H1 (cell line): ENCODE measurements at regions not wholly inside any gene's neighbourhood (a gene's known extent, or its start where the extent isn't known, plus 50 kb on each side); places are given as distances from the start of the nearest gene placed in this dataset.

ENCODE experiments used
- CTCF ChIA-PET: fragments of 300-600 bp; sonication (Branson Sonifier 250); formaldehyde crosslinking; loops from one replicate; lab custom pipeline; 2021; ENCODE audit not compliant: partially characterized antibody; lab: Charles Lee
- POLR2A ChIA-PET: fragments of 300-600 bp; sonication (Branson Sonifier 250); formaldehyde crosslinking; loops from one replicate; lab custom pipeline; 2021; ENCODE audit warnings: inconsistent platforms; ENCODE audit not compliant: partially characterized antibody; lab: Charles Lee
- DNase-seq, 2 experiments: peaks; one replicate each; pipeline versions ENCODE4 v3.0.0 to v3.0.0-alpha.2; 2010 to 2022; ENCODE audit warnings: low spot score in 2 of 2, low read depth in 1 of 2, mixed read lengths in 1 of 2
- FAIRE-seq: peaks from 2 replicates; lab custom pipeline; 2011; peaks lifted over from hg19 to GRCh38; lab: Jason Lieb, UNC
- H2AFZ ChIP-seq: 2 replicates; pipeline ENCODE4 v1.8.1; 2012; ENCODE audit warnings: low read length, inconsistent platforms
- H2AK5ac ChIP-seq: 2 replicates; pipeline ENCODE4 v1.6.1; 2013; ENCODE audit warnings: low read depth, low read length
- H2BK120ac ChIP-seq: replicated peaks from 2 replicates; pipeline ENCODE3; 2013; ENCODE audit warnings: low read depth, low read length, inconsistent platforms
- H2BK12ac ChIP-seq: 2 replicates; pipeline ENCODE4 v1.6.1; 2013; ENCODE audit warnings: low read depth, low read length
- H2BK15ac ChIP-seq: 2 replicates; pipeline ENCODE4 v1.6.1; 2013; ENCODE audit warnings: low read length
- H2BK20ac ChIP-seq: 2 replicates; pipeline ENCODE4 v1.6.1; 2013; ENCODE audit warnings: low read length
- H2BK5ac ChIP-seq: 2 replicates; pipeline ENCODE4 v1.6.1; 2013; ENCODE audit warnings: low read depth, low read length
- H3K14ac ChIP-seq: 2 replicates; pipeline ENCODE4 v1.6.1; 2013; ENCODE audit warnings: inconsistent platforms; ENCODE audit not compliant: insufficient read length
- H3K18ac ChIP-seq: 2 replicates; pipeline ENCODE4 v1.6.1; 2013; ENCODE audit warnings: low read length; ENCODE audit errors: extremely low read depth
- H3K23ac ChIP-seq: 2 replicates; pipeline ENCODE4 v1.6.1; 2013; ENCODE audit warnings: inconsistent platforms; ENCODE audit not compliant: insufficient read length
- H3K23me2 ChIP-seq: 2 replicates; pipeline ENCODE4 v1.6.1; 2013; ENCODE audit warnings: low read depth, low read length
- H3K27ac ChIP-seq: 2 replicates; pipeline ENCODE4 v1.6.1; 2011; ENCODE audit warnings: low read depth, low read length, inconsistent platforms
- H3K27me3 ChIP-seq, 4 experiments: replicated peaks in 1 of 4; 1 replicate in 1 of 4; 2 replicates in 3 of 4; pipeline versions ENCODE4 v1.6.1 to v1.8.1; 2011 to 2013; ENCODE audit warnings: low read length in 3 of 4, mild to moderate bottlenecking in 3 of 4, inconsistent platforms in 2 of 4, mixed read lengths in 2 of 4, moderate library complexity in 1 of 4; ENCODE audit not compliant: control insufficient read depth in 3 of 4, insufficient read depth in 3 of 4; ENCODE audit errors: extremely low read depth in 1 of 4
- H3K36me3 ChIP-seq, 4 experiments: 2 replicates each; pipeline versions ENCODE4 v1.6.1 to v1.8.1; 2011 to 2013; ENCODE audit warnings: mild to moderate bottlenecking in 4 of 4, low read length in 3 of 4, moderate library complexity in 2 of 4, control low read depth in 1 of 4, inconsistent platforms in 1 of 4; ENCODE audit not compliant: insufficient read depth in 4 of 4, control insufficient read depth in 2 of 4
- H3K4ac ChIP-seq: replicated peaks from 2 replicates; pipeline ENCODE3; 2013; ENCODE audit warnings: low read length, low read depth, mixed read lengths, inconsistent platforms; ENCODE audit not compliant: insufficient read length
- H3K4me1 ChIP-seq, 4 experiments: replicated peaks in 1 of 4; 1 replicate in 1 of 4; 2 replicates in 3 of 4; pipeline versions ENCODE4 v1.6.1 to v1.8.1; 2011 to 2013; ENCODE audit warnings: low read length in 3 of 4, inconsistent platforms in 2 of 4, mixed read lengths in 1 of 4; ENCODE audit not compliant: insufficient read depth in 4 of 4, control insufficient read depth in 3 of 4
- H3K4me2 ChIP-seq, 2 experiments: 2 replicates each; pipeline versions ENCODE4 v1.6.1 to v1.8.1; 2011 to 2013; ENCODE audit warnings: low read depth in 2 of 2, low read length in 2 of 2, control low read depth in 1 of 2, inconsistent platforms in 1 of 2, mild to moderate bottlenecking in 1 of 2; ENCODE audit not compliant: insufficient read depth in 1 of 2
- H3K4me3 ChIP-seq, 4 experiments: fragments of 200-600, 300-600 bp in 1 of 4; sonication (generic), shearing (Covaris generic), sonication (Bioruptor Twin) in 1 of 4; 2 replicates each; pipeline versions ENCODE4 v1.5.1 to v1.8.1; 2011 to 2016; ENCODE audit warnings: low read length in 4 of 4, low read depth in 3 of 4, control low read depth in 2 of 4, inconsistent platforms in 2 of 4, mild to moderate bottlenecking in 2 of 4, mixed read lengths in 1 of 4, moderate library complexity in 1 of 4; ENCODE audit not compliant: insufficient read depth in 2 of 4; ENCODE audit errors: extremely low read depth in 1 of 4
- H3K56ac ChIP-seq: replicated peaks from 2 replicates; pipeline ENCODE3; 2013; ENCODE audit warnings: low read depth, mild to moderate bottlenecking, mixed read lengths, low read length, inconsistent platforms; ENCODE audit not compliant: insufficient read length
- H3K79me1 ChIP-seq: 2 replicates; pipeline ENCODE4 v1.6.1; 2013; ENCODE audit warnings: low read depth, low read length, control low read depth
- H3K79me2 ChIP-seq, 2 experiments: 2 replicates each; pipeline versions ENCODE4 v1.6.1 to v1.8.1; 2012 to 2013; ENCODE audit warnings: low read length in 2 of 2, mild to moderate bottlenecking in 2 of 2, inconsistent platforms in 1 of 2; ENCODE audit not compliant: insufficient read depth in 2 of 2, control insufficient read depth in 1 of 2
- H3K9ac ChIP-seq, 4 experiments: replicated peaks in 1 of 4; 1 replicate in 1 of 4; 2 replicates in 3 of 4; pipeline versions ENCODE4 v1.6.1 to v1.8.1; 2011 to 2013; ENCODE audit warnings: low read depth in 3 of 4, low read length in 3 of 4, control low read depth in 2 of 4, mild to moderate bottlenecking in 2 of 4, moderate library complexity in 2 of 4, inconsistent platforms in 1 of 4; ENCODE audit errors: extremely low read depth in 1 of 4
- H3K9me3 ChIP-seq, 2 experiments: 2 replicates each; pipeline versions ENCODE4 v1.6.1 to v1.8.1; 2012 to 2013; ENCODE audit warnings: mild to moderate bottlenecking in 2 of 2, moderate library complexity in 2 of 2, control low read depth in 1 of 2, inconsistent platforms in 1 of 2, low read depth in 1 of 2, low read length in 1 of 2, mixed read lengths in 1 of 2; ENCODE audit not compliant: insufficient read depth in 2 of 2
- H4K20me1 ChIP-seq, 2 experiments: replicated peaks in 1 of 2; 2 replicates each; pipeline versions ENCODE3 to v1.8.1; 2011 to 2013; ENCODE audit warnings: inconsistent platforms in 2 of 2, low read length in 2 of 2, mild to moderate bottlenecking in 1 of 2; ENCODE audit not compliant: insufficient read depth in 2 of 2, control insufficient read depth in 1 of 2
- H4K5ac ChIP-seq: 2 replicates; pipeline ENCODE4 v1.6.1; 2013; ENCODE audit warnings: low read length, low read depth, mixed read lengths, inconsistent platforms; ENCODE audit not compliant: insufficient read length
- H4K8ac ChIP-seq: 2 replicates; pipeline ENCODE4 v1.8.0; 2013; ENCODE audit warnings: mild to moderate bottlenecking, moderate library complexity, low read length, inconsistent platforms; ENCODE audit not compliant: insufficient read depth; ENCODE audit errors: extremely low read depth
- H4K91ac ChIP-seq: replicated peaks from 2 replicates; pipeline ENCODE3; 2013; ENCODE audit warnings: low read length, mixed read lengths, inconsistent platforms; ENCODE audit not compliant: insufficient read length
- CHD2 ChIP-seq: IDR thresholded peaks from 2 replicates; pipeline ENCODE4 v1.6.1; 2012; ENCODE audit warnings: low read length, improper control_type of control experiment
- CTCF ChIP-seq, 3 experiments: IDR thresholded peaks; 1 replicate in 2 of 3; 2 replicates in 1 of 3; pipeline versions ENCODE4 v1.5.1 to v1.6.1; 2011; ENCODE audit warnings: low read length in 3 of 3, mild to moderate bottlenecking in 3 of 3, inconsistent platforms in 2 of 3, low read depth in 1 of 3, moderate library complexity in 1 of 3; ENCODE audit not compliant: insufficient read depth in 1 of 3; ENCODE audit errors: control extremely low read depth in 1 of 3
- HDAC2 ChIP-seq, 2 experiments: fragments of 300-600 bp in 1 of 2; sonication (generic) in 1 of 2; IDR thresholded peaks; 2 replicates each; pipeline ENCODE4 v1.6.1; 2011 to 2012; ENCODE audit warnings: low read depth in 2 of 2, low read length in 2 of 2, mild to moderate bottlenecking in 2 of 2, moderate library complexity in 2 of 2, borderline replicate concordance in 1 of 2, inconsistent platforms in 1 of 2
- HDAC6 ChIP-seq: IDR thresholded peaks from one replicate; pipeline ENCODE4 v1.7.1; 2012; ENCODE audit warnings: low read depth, mild to moderate bottlenecking, inconsistent platforms, low read length, moderate library complexity
- RNF2 ChIP-seq: fragments of 200-900, 300-1000 bp; sonication (generic); IDR thresholded peaks from 2 replicates; pipeline ENCODE4 v1.7.1; 2016; ENCODE audit warnings: borderline replicate concordance, low read depth, mild to moderate bottlenecking, antibody characterized with exemption, low read length; ENCODE audit not compliant: poor library complexity, severe bottlenecking; ENCODE audit errors: missing control alignments
- SIX5 ChIP-seq: IDR thresholded peaks from 2 replicates; pipeline ENCODE4 v1.6.1; 2011; ENCODE audit warnings: mild to moderate bottlenecking, low read depth, low read length
- SP2 ChIP-seq: IDR thresholded peaks from 2 replicates; pipeline ENCODE4 v1.6.1; 2012; ENCODE audit warnings: mild to moderate bottlenecking, low read length, inconsistent platforms
- SRF ChIP-seq: IDR thresholded peaks from 2 replicates; pipeline ENCODE4 v1.6.1; 2011; ENCODE audit warnings: mild to moderate bottlenecking, low read depth, low read length, moderate library complexity
- TCF12 ChIP-seq: IDR thresholded peaks from 2 replicates; pipeline ENCODE4 v1.6.1; 2011; ENCODE audit warnings: low read depth, mild to moderate bottlenecking, low read length
- YY1 ChIP-seq: IDR thresholded peaks from 2 replicates; pipeline ENCODE4 v1.6.1; 2011; ENCODE audit warnings: low read depth, mild to moderate bottlenecking, low read length
- WGBS, 2 experiments: shearing (Covaris generic) in 1 of 2; methylation state at CpG; one replicate each; pipeline versions ENCODE4 v1.1.6 to v1.1.7; 2013 to 2015; ENCODE audit warnings: low lambda C conversion rate in 2 of 2, mixed read lengths in 2 of 2, inconsistent platforms in 1 of 2, low coverage in 1 of 2, missing lambda C conversion rate in 1 of 2; ENCODE audit not compliant: insufficient replicate concordance in 2 of 2, insufficient coverage in 1 of 2, insufficient read length in 1 of 2; ENCODE audit errors: extremely low coverage in 1 of 2, missing lambda C conversion rate in 1 of 2; 5-methylcytosine and 5-hydroxymethylcytosine counted together

DNA sequence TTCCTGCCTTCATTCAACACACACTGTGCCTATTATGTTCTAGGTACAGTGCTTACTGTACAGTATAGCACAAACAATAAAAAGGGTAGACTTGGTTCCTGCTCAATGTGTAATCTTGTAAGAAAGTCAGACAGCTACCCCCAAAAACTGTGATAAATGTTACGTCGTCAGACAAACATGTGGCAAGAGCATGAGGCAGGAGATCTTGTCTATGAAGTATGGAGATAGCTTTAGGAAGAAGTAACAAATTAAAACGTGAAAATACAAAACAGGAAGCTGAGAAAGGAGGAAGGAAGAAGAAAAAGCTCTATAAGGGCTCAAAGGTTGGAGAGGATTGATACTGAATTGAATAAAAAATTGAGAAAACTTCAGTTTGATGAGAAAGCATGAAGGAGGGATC is 276.2 kb upstream of the HNRNPA3 start:
- Histone ChIP-seq H3K27me3 (no peaks in the 10 kb centered on the region), H3K9me3 (no peaks in the 10 kb centered on the region), H3K4me1 (peaks cover 0 to 3% (median 0%) of the 10 kb centered on the region in 4 experiments; a peak in 2 of 7 replicates), H3K23me2 (no peaks in the 10 kb centered on the region), H3K9ac (no peak overlapping the region), H2AFZ (no peak overlapping the region), H2AK5ac (no peak overlapping the region), H2BK20ac (no peak overlapping the region), H3K4ac (no peak overlapping the region), H2BK120ac (no peak overlapping the region), H4K20me1 (no peaks in the 10 kb centered on the region), H4K8ac (no peak overlapping the region), H3K56ac (no peak overlapping the region), H2BK5ac (no peak overlapping the region), H3K18ac (no peak overlapping the region), H3K4me3 (no peak overlapping the region), H3K27ac (no peak overlapping the region), H2BK15ac (no peak overlapping the region), H4K91ac (no peak overlapping the region), H4K5ac (no peak overlapping the region), H3K14ac (no peak overlapping the region), H3K79me1 (no peaks in the 10 kb centered on the region), H3K23ac (no peak overlapping the region), H3K79me2 (no peaks in the 10 kb centered on the region), H3K4me2 (no peak overlapping the region), H2BK12ac (no peak overlapping the region), H3K36me3 (no peaks in the 10 kb centered on the region)
- ChIA-PET CTCF (no interaction called here), POLR2A (no interaction called here)
- FAIRE-seq (no peak), DNase-seq (no peak)
- WGBS, 2 experiments = 87% methylated on average over 3 of the region's 3 CpGs; no CpG with 5 or more reads in 1 of the 2 experiments
- no peak for TF ChIP-seq RNF2
- TF ChIP-seq TCF12 = no peak
- no peak for TF ChIP-seq SP2
- TF ChIP-seq HDAC6 = no peak
- TF ChIP-seq HDAC2 (IDR thresholded peaks at IDR 0.05; ENCODE audit: borderline replicate concordance in 1 of 2, low read depth in 2 of 2, low read length in 2 of 2) = no peak
- no peak for TF ChIP-seq YY1
- TF ChIP-seq SIX5 = no peak
- no peak for TF ChIP-seq CTCF (IDR thresholded peaks at IDR 0.05; ENCODE audit: control extremely low read depth in 1 of 3, insufficient read depth in 1 of 3, low read depth in 1 of 3, low read length in 3 of 3)
- no peak for TF ChIP-seq SRF
- TF ChIP-seq CHD2 = no peak
